IMR-90 (cell line): ENCODE measurements at regions not wholly inside any gene's neighbourhood (a gene's known extent, or its start where the extent isn't known, plus 50 kb on each side); places are given as distances from the start of the nearest gene placed in this dataset.

Experiments
- ATAC-seq: fragments of 200-7000 bp; cut with Tn5 transposase; 2 replicates; pipeline ENCODE4 v1.9.1; 2020; ENCODE audit warnings: low read depth, mild to moderate bottlenecking, moderate library complexity
- BruUV-seq: library from RNA; stranded (reverse); fragments of 400-500 nt; replicated peaks from 2 replicates; lab custom pipeline; 2021; lab: Mats Ljungman, UMichigan
- CTCF ChIA-PET: fragments of 300-600 bp; formaldehyde crosslinking; extraction: SDS; loops from one replicate; lab custom pipeline; 2021; ENCODE audit warnings: antibody characterized with exemption; lab: Yijun Ruan, JAX
- POLR2A ChIA-PET: fragments of 300-600 bp; sonication (Branson Sonifier 250); formaldehyde crosslinking; loops from one replicate; lab custom pipeline; 2022; ENCODE audit warnings: antibody characterized with exemption; ENCODE audit not compliant: unreplicated experiment; lab: Charles Lee
- DNase-seq: peaks from one replicate; pipeline ENCODE4 v3.0.0; 2013
- H2AFZ ChIP-seq: replicated peaks from 2 replicates; pipeline ENCODE3; 2013; ENCODE audit warnings: low read length, mild to moderate bottlenecking; ENCODE audit not compliant: poor library complexity
- H2AK5ac ChIP-seq: 2 replicates; pipeline ENCODE4 v1.6.1; 2013; ENCODE audit warnings: low read depth, low read length, inconsistent platforms
- H2AK9ac ChIP-seq: replicated peaks from 2 replicates; pipeline ENCODE3; 2013; ENCODE audit warnings: mild to moderate bottlenecking, low read depth, low read length, moderate library complexity; ENCODE audit not compliant: poor library complexity
- H2BK120ac ChIP-seq: 2 replicates; pipeline ENCODE4 v1.6.1; 2013; ENCODE audit warnings: low read depth, low read length, inconsistent platforms
- H2BK15ac ChIP-seq: 3 replicates; pipeline ENCODE4 v1.6.1; 2013; ENCODE audit warnings: low read depth, low read length, inconsistent platforms
- H2BK20ac ChIP-seq: 2 replicates; pipeline ENCODE4 v1.6.1; 2013; ENCODE audit warnings: low read depth, mild to moderate bottlenecking, inconsistent platforms, low read length, moderate library complexity
- H2BK5ac ChIP-seq: 2 replicates; pipeline ENCODE4 v1.6.1; 2013; ENCODE audit warnings: mild to moderate bottlenecking, low read depth, low read length, inconsistent platforms; ENCODE audit not compliant: poor library complexity, severe bottlenecking
- H3K14ac ChIP-seq: replicated peaks from 2 replicates; pipeline ENCODE4 v1.6.1; 2013; ENCODE audit warnings: low read depth, low read length, inconsistent platforms
- H3K18ac ChIP-seq: 2 replicates; pipeline ENCODE4 v1.6.1; 2013; ENCODE audit warnings: low read depth, low read length, control low read depth
- H3K23ac ChIP-seq: 2 replicates; pipeline ENCODE4 v1.6.1; 2013; ENCODE audit warnings: low read depth, low read length, inconsistent platforms
- H3K27ac ChIP-seq: 2 replicates; pipeline ENCODE4 v1.5.1; 2013; ENCODE audit warnings: mild to moderate bottlenecking, control low read depth, low read length; ENCODE audit not compliant: insufficient read depth
- H3K27me3 ChIP-seq: 2 replicates; pipeline ENCODE4 v1.6.1; 2013; ENCODE audit warnings: low read length; ENCODE audit not compliant: control insufficient read depth, insufficient read depth
- H3K36me3 ChIP-seq: 2 replicates; pipeline ENCODE4 v1.6.1; 2013; ENCODE audit warnings: low read length, mixed read lengths; ENCODE audit not compliant: control insufficient read depth, insufficient read depth
- H3K4ac ChIP-seq: 2 replicates; pipeline ENCODE4 v1.6.1; 2013; ENCODE audit warnings: low read depth, low read length, inconsistent platforms
- H3K4me1 ChIP-seq: 2 replicates; pipeline ENCODE4 v1.6.1; 2013; ENCODE audit warnings: low read length, mixed read lengths; ENCODE audit not compliant: control insufficient read depth, insufficient read depth
- H3K4me2 ChIP-seq: 2 replicates; pipeline ENCODE4 v1.6.1; 2013; ENCODE audit warnings: low read depth, mild to moderate bottlenecking, control low read depth, low read length, moderate library complexity
- H3K4me3 ChIP-seq: 2 replicates; pipeline ENCODE4 v1.5.1; 2013; ENCODE audit warnings: low read depth, mild to moderate bottlenecking, control low read depth, low read length, moderate library complexity; ENCODE audit not compliant: insufficient read depth
- H3K56ac ChIP-seq: 2 replicates; pipeline ENCODE4 v1.6.1; 2013; ENCODE audit warnings: low read length, inconsistent platforms; ENCODE audit not compliant: insufficient read depth; ENCODE audit errors: extremely low read depth
- H3K79me1 ChIP-seq, 2 experiments: 2 replicates each; pipeline ENCODE4 v1.6.1; 2013; ENCODE audit warnings: low read length in 2 of 2, inconsistent platforms in 1 of 2, low read depth in 1 of 2
- H3K9ac ChIP-seq: 2 replicates; pipeline ENCODE4 v1.6.1; 2013; ENCODE audit warnings: low read depth, low read length, control low read depth
- H3K9me1 ChIP-seq: 2 replicates; pipeline ENCODE4 v1.6.1; 2013; ENCODE audit warnings: low read length, inconsistent platforms; ENCODE audit not compliant: insufficient read depth
- H3K9me3 ChIP-seq: 2 replicates; pipeline ENCODE4 v1.6.1; 2013; ENCODE audit warnings: low read length; ENCODE audit not compliant: control insufficient read depth, insufficient read depth
- H4K20me1 ChIP-seq: 2 replicates; pipeline ENCODE4 v1.6.1; 2013; ENCODE audit warnings: low read length, inconsistent platforms; ENCODE audit not compliant: insufficient read depth
- H4K5ac ChIP-seq: 2 replicates; pipeline ENCODE4 v1.6.1; 2013; ENCODE audit warnings: mild to moderate bottlenecking, low read depth, low read length, control low read depth
- H4K8ac ChIP-seq, 2 experiments: 2 replicates each; pipeline ENCODE4 v1.6.1; 2013; ENCODE audit warnings: low read depth in 2 of 2, low read length in 2 of 2, control low read depth in 1 of 2, inconsistent platforms in 1 of 2
- H4K91ac ChIP-seq: 2 replicates; pipeline ENCODE4 v1.6.1; 2013; ENCODE audit warnings: low read depth, low read length, inconsistent platforms; ENCODE audit not compliant: insufficient read depth
- BHLHE40 ChIP-seq: fragments of 150-350 bp; IDR thresholded peaks from 2 replicates; pipeline ENCODE4 v1.6.1; 2016; ENCODE audit warnings: mild to moderate bottlenecking, low read depth, low read length
- CEBPB ChIP-seq: IDR thresholded peaks from 2 replicates; pipeline ENCODE4 v1.6.1; 2012; ENCODE audit warnings: low read depth, low read length, improper control_type of control experiment
- CHD1 ChIP-seq: IDR thresholded peaks from 2 replicates; pipeline ENCODE4 v1.6.1; 2012; ENCODE audit warnings: low read depth, low read length, improper control_type of control experiment
- CTCF ChIP-seq: conservative IDR thresholded peaks from 2 replicates; pipeline ENCODE4 v1.5.1; 2012; ENCODE audit warnings: mild to moderate bottlenecking, low read depth, low read length, improper control_type of control experiment
- ELK1 ChIP-seq: fragments of 150-350 bp; IDR thresholded peaks from 2 replicates; pipeline ENCODE4 v1.6.1; 2016; ENCODE audit warnings: low read depth, mild to moderate bottlenecking, low read length, moderate library complexity, borderline replicate concordance
- MAFK ChIP-seq: IDR thresholded peaks from 2 replicates; pipeline ENCODE4 v1.6.1; 2012; ENCODE audit warnings: low read depth, low read length, improper control_type of control experiment
- MAZ ChIP-seq: IDR thresholded peaks from 2 replicates; pipeline ENCODE4 v1.6.1; 2012; ENCODE audit warnings: low read depth, mild to moderate bottlenecking, low read length, improper control_type of control experiment, moderate library complexity, borderline replicate concordance
- MXI1 ChIP-seq: IDR thresholded peaks from 2 replicates; pipeline ENCODE4 v1.6.1; 2012; ENCODE audit warnings: low read depth, mild to moderate bottlenecking, low read length, moderate library complexity, borderline replicate concordance
- NFE2L2 ChIP-seq: fragments of 150-350 bp; IDR thresholded peaks from 2 replicates; pipeline ENCODE4 v1.6.1; 2016; ENCODE audit warnings: low read depth, mild to moderate bottlenecking, low read length
- POLR2A ChIP-seq: IDR thresholded peaks from 2 replicates; pipeline ENCODE4 v1.6.1; 2012; ENCODE audit warnings: mild to moderate bottlenecking, low read depth, low read length
- RAD21 ChIP-seq: IDR thresholded peaks from 2 replicates; pipeline ENCODE4 v1.6.1; 2012; ENCODE audit warnings: low read length, improper control_type of control experiment
- SMC3 ChIP-seq: fragments of 150-350 bp; IDR thresholded peaks from 2 replicates; pipeline ENCODE4 v1.6.1; 2016; ENCODE audit warnings: low read depth, mild to moderate bottlenecking, antibody characterized with exemption, low read length, moderate library complexity
- USF2 ChIP-seq: fragments of 150-350 bp; IDR thresholded peaks from 2 replicates; pipeline ENCODE4 v1.6.1; 2017; ENCODE audit warnings: mild to moderate bottlenecking, antibody characterized with exemption, low read length, low read depth
- WGBS, 2 experiments: methylation state at CpG; one replicate each; pipeline versions ENCODE4 v1.1.5 to v1.1.7; 2013; ENCODE audit warnings: missing lambda C conversion rate in 2 of 2; ENCODE audit not compliant: insufficient read length in 1 of 2; ENCODE audit errors: extremely low coverage in 2 of 2; 5-methylcytosine and 5-hydroxymethylcytosine counted together
- dilution Hi-C: fragments of 300-500 bp; cut with HindIII; formaldehyde crosslinking; loops from one replicate; pipeline ENCODE4 v1.14.3; 2018; ENCODE audit warnings: low sequenced_read_pairs; ENCODE audit not compliant: unreplicated experiment
- in situ Hi-C: fragments of 300-500 bp; cut with MboI; formaldehyde crosslinking; loops from 3 replicates; pipeline ENCODE4 v1.14.3; 2019; ENCODE audit warnings: low sequenced_read_pairs, inconsistent platforms, mixed read lengths
- intact Hi-C: fragments of 100-400 bp; cut with micrococcal nuclease; formaldehyde crosslinking; loops from 2 replicates; pipeline ENCODE4 v1.10.0; 2022

DNA sequence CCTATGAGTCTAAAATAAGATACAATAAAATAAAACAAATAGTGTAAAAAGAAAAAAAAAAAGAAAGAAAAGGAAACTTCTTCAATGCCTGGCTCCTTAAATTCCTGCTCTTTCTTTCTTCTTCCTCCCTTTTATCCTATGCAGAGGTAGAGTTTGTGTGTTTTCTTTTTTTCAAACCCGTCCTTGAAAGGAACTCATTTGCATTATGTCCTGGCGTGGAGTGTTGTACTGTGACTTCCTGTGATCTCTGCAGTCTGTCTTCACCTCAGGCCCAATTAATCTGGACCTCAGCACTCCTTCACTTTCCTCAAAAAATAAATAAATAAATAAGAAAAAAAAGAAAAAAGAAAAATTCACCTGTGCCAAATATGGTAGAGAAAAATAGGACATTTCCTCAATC is 541.9 kb upstream of the SPTLC3 start:
- no peak overlapping the region for H3K56ac ChIP-seq
- dilution Hi-C loops: no loop called here
- no peaks in the 10 kb centered on the region for H3K9me1 ChIP-seq
- H4K8ac ChIP-seq: no peak overlapping the region
- ChIA-PET POLR2A (no interaction called here), CTCF (no interaction called here)
- no peak overlapping the region for H3K14ac ChIP-seq
- no peaks in the 10 kb centered on the region for H4K20me1 ChIP-seq
- no peak overlapping the region for H3K4ac ChIP-seq
- no peaks in the 10 kb centered on the region for H3K27me3 ChIP-seq
- peaks cover 10% of the 10 kb centered on the region for H3K9me3 ChIP-seq
- H3K27ac ChIP-seq: no peak overlapping the region
- no TSS peak for BruUV-seq
- in situ Hi-C loops: no loop called here
- intact Hi-C loops: no loop called here
- H2BK15ac ChIP-seq: no peak overlapping the region
- no peak overlapping the region for H2AFZ ChIP-seq
- no peak overlapping the region for H2BK5ac ChIP-seq
- H2AK9ac ChIP-seq: no peak overlapping the region
- no peak overlapping the region for H3K18ac ChIP-seq
- H4K91ac ChIP-seq: no peak overlapping the region
- no peak overlapping the region for H3K4me2 ChIP-seq
- H2AK5ac ChIP-seq: no peak overlapping the region
- H2BK20ac ChIP-seq: no peak overlapping the region
- TF ChIP-seq NFE2L2 (no peak), MXI1 (no peak), MAZ (no peak), ELK1 (no peak), MAFK (no peak), POLR2A (no peak), BHLHE40 (no peak), CEBPB (no peak), CTCF (no peak), SMC3 (no peak), RAD21 (no peak), CHD1 (no peak), USF2 (no peak)
- H3K23ac ChIP-seq: no peak overlapping the region
- H3K4me1 ChIP-seq: no peaks in the 10 kb centered on the region
- DNase-seq (no peak), ATAC-seq (no peak)
- no peak overlapping the region for H3K4me3 ChIP-seq
- no peaks in the 10 kb centered on the region for H3K36me3 ChIP-seq
- H2BK120ac ChIP-seq: no peak overlapping the region
- H4K5ac ChIP-seq: no peak overlapping the region
- no peak overlapping the region for H3K9ac ChIP-seq
- H3K79me1 ChIP-seq: no peaks in the 10 kb centered on the region
- no CpG with 5 or more reads among the region's 2 CpGs for WGBS, 2 experiments
